HepG2 (cell line): ENCODE measurements at regions not wholly inside any gene's neighbourhood (a gene's known extent, or its start where the extent isn't known, plus 50 kb on each side); places are given as distances from the start of the nearest gene placed in this dataset.

ENCODE experiments used
- CREB1 ChIP-seq, 2 experiments: fragments of 450-650 bp in 1 of 2; IDR thresholded peaks; 2 replicates each; pipeline ENCODE4 v1.6.1; 2016 to 2017; ENCODE audit warnings: control low read depth in 1 of 2, mild to moderate bottlenecking in 1 of 2, missing compliant biosample characterization in 1 of 2, missing genetic modification characterization in 1 of 2
- CTCF ChIP-seq: sonication (generic); formaldehyde crosslinking; IDR thresholded peaks from 2 replicates; pipeline ENCODE4 v1.5.0; 2020; ENCODE audit warnings: mild to moderate bottlenecking, missing genetic modification reagents, moderate library complexity
- HCFC1 ChIP-seq: fragments of 150-350 bp; IDR thresholded peaks from 2 replicates; pipeline ENCODE4 v1.6.1; 2014; ENCODE audit warnings: low read depth, low read length
- MTA3 ChIP-seq: sonication (generic); formaldehyde crosslinking; IDR thresholded peaks from 2 replicates; pipeline ENCODE4 v1.4.0; 2020; ENCODE audit warnings: missing genetic modification reagents
- RBFOX2 ChIP-seq: fragments of 200-400 bp; formaldehyde crosslinking; IDR thresholded peaks from 2 replicates; pipeline ENCODE4 v1.6.1; 2017; ENCODE audit warnings: low read depth, mild to moderate bottlenecking, low read length
- SOX5 ChIP-seq: IDR thresholded peaks from 2 replicates; pipeline ENCODE4 v1.6.1; 2016; ENCODE audit warnings: borderline replicate concordance
- SP1 ChIP-seq, 2 experiments: fragments of 450-650 bp in 1 of 2; sonication (generic) in 1 of 2; formaldehyde crosslinking in 1 of 2; IDR thresholded peaks; 2 replicates each; pipeline versions ENCODE4 v1.4.0 to v1.6.1; 2016 to 2020; ENCODE audit warnings: missing genetic modification reagents in 1 of 2
- UBTF ChIP-seq: sonication (generic); formaldehyde crosslinking; IDR thresholded peaks from 2 replicates; pipeline ENCODE4 v1.4.0; 2020; ENCODE audit warnings: mild to moderate bottlenecking, missing genetic modification reagents
- ZBTB4 ChIP-seq: sonication (generic); formaldehyde crosslinking; IDR thresholded peaks from 2 replicates; pipeline ENCODE4 v1.4.0; 2020; ENCODE audit warnings: missing genetic modification reagents, mild to moderate bottlenecking, borderline replicate concordance

- TF ChIP-seq HCFC1 (no peak), SP1 (IDR thresholded peaks at IDR 0.05) (no peak), SP1 (CRISPR knock-in tag; IDR thresholded peaks at IDR 0.05) (no peak), UBTF (CRISPR knock-in tag) (no peak), SOX5 (CRISPR knock-in tag) (no peak), RBFOX2 (no peak), ZBTB4 (no peak), MTA3 (no peak), CTCF (no peak), CREB1 (IDR thresholded peaks at IDR 0.05) (no peak), CREB1 (CRISPR knock-in tag; IDR thresholded peaks at IDR 0.05) (no peak)
Measured at GRCh38 chr4:123216543-123216942, 180.1 kb upstream of the SPRY1 start.
